ENCODE measurements at regions not wholly inside any gene's neighbourhood (a gene's known extent, or its start where the extent isn't known, plus 50 kb on each side); places are given as distances from the start of the nearest gene placed in this dataset.

DNA sequence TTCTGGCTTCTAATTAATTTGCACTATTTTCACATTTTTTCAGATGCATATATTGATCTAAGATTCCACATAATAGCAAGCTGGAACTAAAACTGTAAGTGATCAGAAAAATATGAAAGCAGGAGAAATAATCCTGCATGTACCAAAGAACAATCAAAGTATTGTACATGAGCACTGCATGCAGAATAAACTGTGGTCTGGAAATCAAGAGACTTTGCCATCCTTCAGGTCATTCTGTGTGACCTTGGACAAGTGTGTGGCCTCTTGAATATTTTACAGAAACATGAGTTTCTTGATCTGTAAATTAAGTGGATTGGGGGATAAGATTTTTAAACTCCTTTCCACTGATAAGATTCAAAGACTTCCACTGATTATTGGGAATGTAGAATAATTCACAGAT lies 99.2 kb upstream of the GNAQ start:
- no peak overlapping the region for H3K4me3 ChIP-seq (ENCODE audit: low read depth, poor library complexity, severe bottlenecking)
- intact Hi-C loops (cut with DNase I; ENCODE audit: low total_unique reads) = no loop called here
- DNase-seq (ENCODE audit: low spot score in 2 of 2) = no peak
- TF ChIP-seq POLR2A (IDR thresholded peaks at IDR 0.05) = no peak
- TF ChIP-seq, protein P1, sequence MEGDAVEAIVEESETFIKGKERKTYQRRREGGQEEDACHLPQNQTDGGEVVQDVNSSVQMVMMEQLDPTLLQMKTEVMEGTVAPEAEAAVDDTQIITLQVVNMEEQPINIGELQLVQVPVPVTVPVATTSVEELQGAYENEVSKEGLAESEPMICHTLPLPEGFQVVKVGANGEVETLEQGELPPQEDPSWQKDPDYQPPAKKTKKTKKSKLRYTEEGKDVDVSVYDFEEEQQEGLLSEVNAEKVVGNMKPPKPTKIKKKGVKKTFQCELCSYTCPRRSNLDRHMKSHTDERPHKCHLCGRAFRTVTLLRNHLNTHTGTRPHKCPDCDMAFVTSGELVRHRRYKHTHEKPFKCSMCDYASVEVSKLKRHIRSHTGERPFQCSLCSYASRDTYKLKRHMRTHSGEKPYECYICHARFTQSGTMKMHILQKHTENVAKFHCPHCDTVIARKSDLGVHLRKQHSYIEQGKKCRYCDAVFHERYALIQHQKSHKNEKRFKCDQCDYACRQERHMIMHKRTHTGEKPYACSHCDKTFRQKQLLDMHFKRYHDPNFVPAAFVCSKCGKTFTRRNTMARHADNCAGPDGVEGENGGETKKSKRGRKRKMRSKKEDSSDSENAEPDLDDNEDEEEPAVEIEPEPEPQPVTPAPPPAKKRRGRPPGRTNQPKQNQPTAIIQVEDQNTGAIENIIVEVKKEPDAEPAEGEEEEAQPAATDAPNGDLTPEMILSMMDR (IDR thresholded peaks at IDR 0.05) = no peak

DNA sequence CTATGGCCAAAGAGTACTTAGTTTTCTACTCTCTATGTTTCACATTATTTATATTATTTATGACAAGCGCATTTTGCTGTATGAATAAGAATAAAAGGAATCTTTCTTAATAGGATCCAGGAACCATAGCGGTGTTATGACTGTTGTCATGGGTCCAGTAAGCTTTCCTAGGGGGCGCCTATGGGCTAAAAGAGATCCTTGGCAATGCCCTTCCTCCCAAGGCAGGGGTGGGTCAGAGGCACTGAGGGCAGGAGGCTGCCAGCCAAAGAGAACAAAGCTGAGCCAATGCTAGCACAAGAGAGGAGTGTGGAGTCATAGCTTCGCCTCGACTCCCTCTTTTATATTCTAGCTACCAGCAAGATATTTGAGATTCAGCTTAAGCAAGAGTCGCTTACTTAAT lies 98.4 kb upstream of the GNAQ start:
- H3K4me3 ChIP-seq (ENCODE audit: low read depth, poor library complexity, severe bottlenecking) = no peak overlapping the region
- DNase-seq (ENCODE audit: low spot score in 2 of 2) = no peak
- TF ChIP-seq, protein P1 (IDR thresholded peaks at IDR 0.05) = no peak
- TF ChIP-seq POLR2A (IDR thresholded peaks at IDR 0.05) = no peak
- 27 to 42% methylated on average over 6 of the region's 6 CpGs for WGBS, 2 donors
- intact Hi-C loops (cut with DNase I; ENCODE audit: low total_unique reads) = no loop called here

DNA sequence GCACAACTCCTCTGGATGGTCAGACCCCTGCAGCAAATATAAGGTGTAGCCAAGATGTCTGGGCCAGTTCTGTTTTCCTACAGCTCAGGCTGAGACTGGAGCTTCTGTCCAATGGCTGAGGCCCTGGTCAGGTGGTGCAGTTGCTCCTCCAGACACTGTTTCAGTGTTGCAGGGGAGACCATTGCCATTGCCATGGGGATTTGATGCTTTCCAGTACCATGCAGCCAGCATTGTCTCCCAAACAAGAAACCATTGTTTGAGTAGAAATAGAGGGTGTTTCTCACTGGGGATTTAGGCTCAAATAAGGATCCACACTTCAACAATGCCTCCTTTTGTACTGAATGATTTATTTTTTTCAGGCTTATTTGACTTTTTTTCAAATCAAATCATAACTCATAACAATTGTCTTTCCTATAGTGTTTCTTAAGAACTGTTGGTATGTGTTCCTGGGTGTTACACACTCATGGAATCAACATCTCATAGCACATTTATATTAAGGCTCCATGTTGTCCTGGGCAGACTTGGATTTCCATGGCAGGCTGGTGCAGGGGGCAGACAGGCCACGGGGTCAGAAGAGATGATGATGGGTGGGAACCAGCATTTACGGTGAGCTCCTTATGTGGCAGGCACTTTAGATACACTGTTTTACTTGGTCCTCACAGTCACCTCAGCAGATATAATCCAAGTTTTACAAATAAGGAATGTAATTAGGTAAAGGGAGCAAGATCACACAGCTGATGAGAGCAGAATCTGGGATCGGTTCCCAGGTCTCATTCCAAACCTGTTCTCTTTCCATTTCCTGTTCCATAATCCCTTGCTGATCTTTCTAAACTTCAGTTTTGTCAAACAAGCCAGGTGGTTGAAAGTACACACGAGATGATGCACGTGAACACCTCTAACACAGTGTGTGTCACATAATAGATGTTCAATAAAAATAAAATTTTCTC lies 95.9 kb upstream of the GNAQ start:
- DNase-seq (ENCODE audit: low spot score in 2 of 2) = no peak
- intact Hi-C loops (cut with DNase I; ENCODE audit: low total_unique reads) = no loop called here
- H3K4me3 ChIP-seq (ENCODE audit: low read depth, poor library complexity, severe bottlenecking) = no peak overlapping the region
- no peak for TF ChIP-seq POLR2A (IDR thresholded peaks at IDR 0.05)
- TF ChIP-seq, protein P1 (IDR thresholded peaks at IDR 0.05) = no peak
- WGBS, 2 donors = 40 to 52% methylated on average over 5 of the region's 5 CpGs

DNA sequence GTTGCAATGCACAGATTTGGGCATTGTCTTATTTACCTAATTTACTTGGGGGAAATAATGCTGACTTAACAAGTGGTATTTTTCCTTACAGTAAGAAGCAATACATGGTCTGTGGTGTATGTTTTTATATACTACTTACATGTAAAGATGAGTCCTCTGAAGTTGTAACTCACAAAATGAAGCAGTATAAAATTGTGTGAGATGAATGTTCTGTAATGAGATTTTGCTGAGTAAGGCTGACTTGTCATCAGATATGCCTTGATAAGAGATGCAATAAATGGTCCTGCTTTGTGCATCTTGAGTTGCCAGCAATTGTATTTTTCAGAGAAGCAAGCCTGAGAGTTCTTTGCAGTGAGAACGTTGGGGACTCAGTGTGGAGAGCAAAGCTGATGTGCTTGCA lies 92.2 kb upstream of the GNAQ start:
- WGBS, 2 donors = 48 to 61% methylated on average over 1 of the region's 1 CpG
- no peak for TF ChIP-seq POLR2A (IDR thresholded peaks at IDR 0.05)
- TF ChIP-seq, protein P1 (IDR thresholded peaks at IDR 0.05) = no peak
- intact Hi-C loops (cut with DNase I; ENCODE audit: low total_unique reads) = no loop called here
- no peak overlapping the region for H3K4me3 ChIP-seq (ENCODE audit: low read depth, poor library complexity, severe bottlenecking)
- no peak for DNase-seq (ENCODE audit: low spot score in 2 of 2)

DNA sequence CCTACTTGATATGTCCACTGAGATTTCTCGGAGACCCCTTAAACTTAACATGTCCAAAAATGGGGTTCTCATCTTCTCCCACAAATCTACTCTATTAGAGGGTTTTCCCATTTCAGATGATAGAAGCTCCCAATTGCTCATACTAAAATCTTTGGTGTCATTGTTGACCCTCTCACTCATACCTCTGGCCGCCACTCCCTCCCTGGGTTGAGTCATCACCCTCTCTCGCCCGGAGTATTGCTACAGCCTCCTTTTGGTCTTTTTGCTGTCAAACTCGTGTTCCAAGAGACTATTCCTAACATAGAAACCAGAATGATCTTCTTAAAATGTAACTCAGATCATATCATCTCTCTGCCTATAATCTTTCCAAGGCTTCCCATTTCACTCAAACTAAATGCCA lies 91.0 kb upstream of the GNAQ start:
- intact Hi-C loops (cut with DNase I; ENCODE audit: low total_unique reads) = no loop called here
- H3K4me3 ChIP-seq (ENCODE audit: low read depth, poor library complexity, severe bottlenecking) = no peak overlapping the region
- DNase-seq (ENCODE audit: low spot score in 2 of 2) = no peak
- TF ChIP-seq POLR2A (IDR thresholded peaks at IDR 0.05) = no peak
- TF ChIP-seq, protein P1 (IDR thresholded peaks at IDR 0.05) = no peak
- 86% methylated on average over 5 of the region's 5 CpGs for WGBS, 2 donors

Data from lower leg skin (tissue), 4 donors.